H1 (cell line): ENCODE measurements at regions not wholly inside any gene's neighbourhood (a gene's known extent, or its start where the extent isn't known, plus 50 kb on each side); places are given as distances from the start of the nearest gene placed in this dataset.
A peak's percentile ranks its signal among the peaks of the same experiment; 100 is the strongest.

ENCODE experiments used
- CTCF ChIA-PET: fragments of 300-600 bp; sonication (Branson Sonifier 250); formaldehyde crosslinking; loops from one replicate; lab custom pipeline; 2021; ENCODE audit not compliant: partially characterized antibody; lab: Charles Lee
- POLR2A ChIA-PET: fragments of 300-600 bp; sonication (Branson Sonifier 250); formaldehyde crosslinking; loops from one replicate; lab custom pipeline; 2021; ENCODE audit warnings: inconsistent platforms; ENCODE audit not compliant: partially characterized antibody; lab: Charles Lee
- DNase-seq, 2 experiments: peaks; one replicate each; pipeline versions ENCODE4 v3.0.0 to v3.0.0-alpha.2; 2010 to 2022; ENCODE audit warnings: low spot score in 2 of 2, low read depth in 1 of 2, mixed read lengths in 1 of 2
- FAIRE-seq: peaks from 2 replicates; lab custom pipeline; 2011; peaks lifted over from hg19 to GRCh38; lab: Jason Lieb, UNC
- H2AFZ ChIP-seq: 2 replicates; pipeline ENCODE4 v1.8.1; 2012; ENCODE audit warnings: low read length, inconsistent platforms
- H2AK5ac ChIP-seq: 2 replicates; pipeline ENCODE4 v1.6.1; 2013; ENCODE audit warnings: low read depth, low read length
- H2BK120ac ChIP-seq: replicated peaks from 2 replicates; pipeline ENCODE3; 2013; ENCODE audit warnings: low read depth, low read length, inconsistent platforms
- H2BK12ac ChIP-seq: 2 replicates; pipeline ENCODE4 v1.6.1; 2013; ENCODE audit warnings: low read depth, low read length
- H2BK15ac ChIP-seq: 2 replicates; pipeline ENCODE4 v1.6.1; 2013; ENCODE audit warnings: low read length
- H2BK20ac ChIP-seq: 2 replicates; pipeline ENCODE4 v1.6.1; 2013; ENCODE audit warnings: low read length
- H2BK5ac ChIP-seq: 2 replicates; pipeline ENCODE4 v1.6.1; 2013; ENCODE audit warnings: low read depth, low read length
- H3K14ac ChIP-seq: 2 replicates; pipeline ENCODE4 v1.6.1; 2013; ENCODE audit warnings: inconsistent platforms; ENCODE audit not compliant: insufficient read length
- H3K18ac ChIP-seq: 2 replicates; pipeline ENCODE4 v1.6.1; 2013; ENCODE audit warnings: low read length; ENCODE audit errors: extremely low read depth
- H3K23ac ChIP-seq: 2 replicates; pipeline ENCODE4 v1.6.1; 2013; ENCODE audit warnings: inconsistent platforms; ENCODE audit not compliant: insufficient read length
- H3K23me2 ChIP-seq: 2 replicates; pipeline ENCODE4 v1.6.1; 2013; ENCODE audit warnings: low read depth, low read length
- H3K27ac ChIP-seq: 2 replicates; pipeline ENCODE4 v1.6.1; 2011; ENCODE audit warnings: low read depth, low read length, inconsistent platforms
- H3K27me3 ChIP-seq, 4 experiments: replicated peaks in 1 of 4; 1 replicate in 1 of 4; 2 replicates in 3 of 4; pipeline versions ENCODE4 v1.6.1 to v1.8.1; 2011 to 2013; ENCODE audit warnings: low read length in 3 of 4, mild to moderate bottlenecking in 3 of 4, inconsistent platforms in 2 of 4, mixed read lengths in 2 of 4, moderate library complexity in 1 of 4; ENCODE audit not compliant: control insufficient read depth in 3 of 4, insufficient read depth in 3 of 4; ENCODE audit errors: extremely low read depth in 1 of 4
- H3K36me3 ChIP-seq, 4 experiments: 2 replicates each; pipeline versions ENCODE4 v1.6.1 to v1.8.1; 2011 to 2013; ENCODE audit warnings: mild to moderate bottlenecking in 4 of 4, low read length in 3 of 4, moderate library complexity in 2 of 4, control low read depth in 1 of 4, inconsistent platforms in 1 of 4; ENCODE audit not compliant: insufficient read depth in 4 of 4, control insufficient read depth in 2 of 4
- H3K4ac ChIP-seq: replicated peaks from 2 replicates; pipeline ENCODE3; 2013; ENCODE audit warnings: low read length, low read depth, mixed read lengths, inconsistent platforms; ENCODE audit not compliant: insufficient read length
- H3K4me1 ChIP-seq, 4 experiments: replicated peaks in 1 of 4; 1 replicate in 1 of 4; 2 replicates in 3 of 4; pipeline versions ENCODE4 v1.6.1 to v1.8.1; 2011 to 2013; ENCODE audit warnings: low read length in 3 of 4, inconsistent platforms in 2 of 4, mixed read lengths in 1 of 4; ENCODE audit not compliant: insufficient read depth in 4 of 4, control insufficient read depth in 3 of 4
- H3K4me2 ChIP-seq, 2 experiments: 2 replicates each; pipeline versions ENCODE4 v1.6.1 to v1.8.1; 2011 to 2013; ENCODE audit warnings: low read depth in 2 of 2, low read length in 2 of 2, control low read depth in 1 of 2, inconsistent platforms in 1 of 2, mild to moderate bottlenecking in 1 of 2; ENCODE audit not compliant: insufficient read depth in 1 of 2
- H3K4me3 ChIP-seq, 4 experiments: fragments of 200-600, 300-600 bp in 1 of 4; sonication (generic), shearing (Covaris generic), sonication (Bioruptor Twin) in 1 of 4; 2 replicates each; pipeline versions ENCODE4 v1.5.1 to v1.8.1; 2011 to 2016; ENCODE audit warnings: low read length in 4 of 4, low read depth in 3 of 4, control low read depth in 2 of 4, inconsistent platforms in 2 of 4, mild to moderate bottlenecking in 2 of 4, mixed read lengths in 1 of 4, moderate library complexity in 1 of 4; ENCODE audit not compliant: insufficient read depth in 2 of 4; ENCODE audit errors: extremely low read depth in 1 of 4
- H3K56ac ChIP-seq: replicated peaks from 2 replicates; pipeline ENCODE3; 2013; ENCODE audit warnings: low read depth, mild to moderate bottlenecking, mixed read lengths, low read length, inconsistent platforms; ENCODE audit not compliant: insufficient read length
- H3K79me1 ChIP-seq: 2 replicates; pipeline ENCODE4 v1.6.1; 2013; ENCODE audit warnings: low read depth, low read length, control low read depth
- H3K79me2 ChIP-seq, 2 experiments: 2 replicates each; pipeline versions ENCODE4 v1.6.1 to v1.8.1; 2012 to 2013; ENCODE audit warnings: low read length in 2 of 2, mild to moderate bottlenecking in 2 of 2, inconsistent platforms in 1 of 2; ENCODE audit not compliant: insufficient read depth in 2 of 2, control insufficient read depth in 1 of 2
- H3K9ac ChIP-seq, 4 experiments: replicated peaks in 1 of 4; 1 replicate in 1 of 4; 2 replicates in 3 of 4; pipeline versions ENCODE4 v1.6.1 to v1.8.1; 2011 to 2013; ENCODE audit warnings: low read depth in 3 of 4, low read length in 3 of 4, control low read depth in 2 of 4, mild to moderate bottlenecking in 2 of 4, moderate library complexity in 2 of 4, inconsistent platforms in 1 of 4; ENCODE audit errors: extremely low read depth in 1 of 4
- H3K9me3 ChIP-seq, 2 experiments: 2 replicates each; pipeline versions ENCODE4 v1.6.1 to v1.8.1; 2012 to 2013; ENCODE audit warnings: mild to moderate bottlenecking in 2 of 2, moderate library complexity in 2 of 2, control low read depth in 1 of 2, inconsistent platforms in 1 of 2, low read depth in 1 of 2, low read length in 1 of 2, mixed read lengths in 1 of 2; ENCODE audit not compliant: insufficient read depth in 2 of 2
- H4K20me1 ChIP-seq, 2 experiments: replicated peaks in 1 of 2; 2 replicates each; pipeline versions ENCODE3 to v1.8.1; 2011 to 2013; ENCODE audit warnings: inconsistent platforms in 2 of 2, low read length in 2 of 2, mild to moderate bottlenecking in 1 of 2; ENCODE audit not compliant: insufficient read depth in 2 of 2, control insufficient read depth in 1 of 2
- H4K5ac ChIP-seq: 2 replicates; pipeline ENCODE4 v1.6.1; 2013; ENCODE audit warnings: low read length, low read depth, mixed read lengths, inconsistent platforms; ENCODE audit not compliant: insufficient read length
- H4K8ac ChIP-seq: 2 replicates; pipeline ENCODE4 v1.8.0; 2013; ENCODE audit warnings: mild to moderate bottlenecking, moderate library complexity, low read length, inconsistent platforms; ENCODE audit not compliant: insufficient read depth; ENCODE audit errors: extremely low read depth
- H4K91ac ChIP-seq: replicated peaks from 2 replicates; pipeline ENCODE3; 2013; ENCODE audit warnings: low read length, mixed read lengths, inconsistent platforms; ENCODE audit not compliant: insufficient read length
- BACH1 ChIP-seq: IDR thresholded peaks from 2 replicates; pipeline ENCODE4 v1.6.1; 2012; ENCODE audit warnings: low read length, improper control_type of control experiment
- CEBPB ChIP-seq: IDR thresholded peaks from 2 replicates; pipeline ENCODE4 v1.6.1; 2012; ENCODE audit warnings: low read depth, low read length
- POLR2AphosphoS5 ChIP-seq: IDR thresholded peaks from 2 replicates; pipeline ENCODE4 v1.6.1; 2011; ENCODE audit warnings: low read depth, low read length
- WGBS, 2 experiments: shearing (Covaris generic) in 1 of 2; methylation state at CpG; one replicate each; pipeline versions ENCODE4 v1.1.6 to v1.1.7; 2013 to 2015; ENCODE audit warnings: low lambda C conversion rate in 2 of 2, mixed read lengths in 2 of 2, inconsistent platforms in 1 of 2, low coverage in 1 of 2, missing lambda C conversion rate in 1 of 2; ENCODE audit not compliant: insufficient replicate concordance in 2 of 2, insufficient coverage in 1 of 2, insufficient read length in 1 of 2; ENCODE audit errors: extremely low coverage in 1 of 2, missing lambda C conversion rate in 1 of 2; 5-methylcytosine and 5-hydroxymethylcytosine counted together

DNA sequence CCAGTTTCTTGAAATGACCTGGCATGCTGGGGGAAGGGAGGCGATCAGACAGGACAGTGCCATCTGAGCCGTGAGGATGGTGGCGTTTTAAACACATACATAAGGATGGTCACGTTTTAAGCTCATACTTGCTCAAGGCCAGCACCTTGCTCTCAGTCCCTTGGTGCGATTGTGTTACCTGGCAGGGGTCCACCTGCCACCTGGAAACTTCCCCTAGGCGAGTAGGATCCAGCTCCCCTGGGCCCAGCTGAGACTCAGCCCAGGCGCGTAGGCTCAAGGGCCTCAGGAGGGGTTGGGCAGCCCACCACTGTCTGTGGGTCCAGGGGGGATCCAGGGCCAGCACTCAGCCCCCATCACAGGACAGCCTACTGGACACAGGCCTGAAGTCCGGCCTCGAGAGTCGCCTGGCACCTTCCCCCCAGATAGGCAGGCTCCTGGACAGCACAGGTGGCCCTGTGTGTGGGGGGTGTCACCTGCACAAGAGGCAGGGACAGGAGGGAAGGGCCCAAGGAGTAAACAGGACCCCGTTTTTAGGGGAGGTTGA is 185.8 kb downstream of the BRD1 start:
- Histone ChIP-seq H3K79me1 (no peaks in the 10 kb centered on the region; the same call in 1 of the 2 replicates), H2BK120ac (no peak overlapping the region), H2BK5ac (no peak overlapping the region), H2BK20ac (no peak overlapping the region), H4K8ac (peak overlapping the region; percentile 14; the same call in 1 of the 2 replicates), H4K5ac (no peak overlapping the region), H3K14ac (no peak overlapping the region), H3K27ac (no peak overlapping the region), H4K91ac (no peak overlapping the region), H3K4me2 (no peak overlapping the region), H2AK5ac (no peak overlapping the region), H4K20me1 (peaks cover 0 to 3% of the 10 kb centered on the region in 2 experiments), H3K9me3 (no peaks in the 10 kb centered on the region), H3K56ac (no peak overlapping the region), H3K79me2 (no peaks in the 10 kb centered on the region), H3K4me1 (peaks cover 0 to 1% (median 0%) of the 10 kb centered on the region in 4 experiments; a peak in 1 of 7 replicates), H3K4me3 (no peak overlapping the region), H3K4ac (no peak overlapping the region), H3K18ac (no peak overlapping the region), H3K23ac (no peak overlapping the region), H2BK15ac (no peak overlapping the region), H2BK12ac (no peak overlapping the region), H3K9ac (no peak overlapping the region), H3K23me2 (peaks cover 9% of the 10 kb centered on the region; the same call in 1 of the 2 replicates), H3K36me3 (no peaks in the 10 kb centered on the region), H2AFZ (no peak overlapping the region), H3K27me3 (no peaks in the 10 kb centered on the region)
- WGBS, 2 experiments = 91% methylated on average over 12 of the region's 12 CpGs; no CpG with 5 or more reads in 1 of the 2 experiments
- FAIRE-seq = no peak
- ChIA-PET CTCF (interaction anchor here (1.0 to 1.2 kb wide), 2 partner anchors 28 to 63 kb away, joined by 3 read pairs; no protein-coding TSS in a partner anchor), POLR2A (interaction anchor here (0.7 kb wide), 1 partner anchor 9 kb away, joined by 3 read pairs; no protein-coding TSS in a partner anchor)
- DNase-seq = no peak
- TF ChIP-seq CEBPB (no peak), BACH1 (no peak), POLR2AphosphoS5 (no peak)
